ENCODE measurements at regions not wholly inside any gene's neighbourhood (a gene's known extent, or its start where the extent isn't known, plus 50 kb on each side); places are given as distances from the start of the nearest gene placed in this dataset.
"Not testable (repeated sequence)": the region's sequence is repeated elsewhere in the genome, so short reads cannot be mapped to it uniquely, and the experiment has no call there.

- DNase-seq: peak; percentile 18
Observed at GRCh38 chr3:82496890-82497560, 735.6 kb upstream of the GBE1 start.

GRCh38 chr3:82495655-82496054 is 734.2 kb upstream of the GBE1 start:
- no peak for DNase-seq

- DNase-seq: no peak
Observed at GRCh38 chr3:82494977-82495489, 733.6 kb upstream of the GBE1 start.

- no peak for DNase-seq
Observed at GRCh38 chr3:82493858-82494257, 732.4 kb upstream of the GBE1 start.

- no peak for DNase-seq
Observed at GRCh38 chr3:82475306-82475705, 713.9 kb upstream of the GBE1 start.

- no peak for DNase-seq
Observed at GRCh38 chr3:82474711-82475110, 713.3 kb upstream of the GBE1 start.

GRCh38 chr3:82473864-82474541 is 712.6 kb upstream of the GBE1 start:
- no peak for DNase-seq

- no peak for DNase-seq
Observed at GRCh38 chr3:82467051-82467450, 705.6 kb upstream of the GBE1 start.

GRCh38 chr3:82462977-82463376 is 701.5 kb upstream of the GBE1 start:
- DNase-seq: no peak

- DNase-seq: no peak
Observed at GRCh38 chr3:82461049-82461889, 699.8 kb upstream of the GBE1 start.

GRCh38 chr3:82448320-82448719 is 686.9 kb upstream of the GBE1 start:
- no peak for DNase-seq

GRCh38 chr3:82428821-82429220 is 667.4 kb upstream of the GBE1 start:
- not testable (repeated sequence) for DNase-seq

- DNase-seq: no peak
Observed at GRCh38 chr3:82424031-82424339, 662.5 kb upstream of the GBE1 start.

GRCh38 chr3:82423268-82424030 is 662.0 kb upstream of the GBE1 start:
- no peak for DNase-seq

GRCh38 chr3:82416830-82417229 is 655.4 kb upstream of the GBE1 start:
- DNase-seq: no peak

GRCh38 chr3:82416349-82416748 is 654.9 kb upstream of the GBE1 start:
- no peak for DNase-seq

GRCh38 chr3:82413171-82413570 is 651.7 kb upstream of the GBE1 start:
- no peak for DNase-seq

GRCh38 chr3:82410366-82410765 is 648.9 kb upstream of the GBE1 start:
- DNase-seq: no peak

GRCh38 chr3:82409842-82410241 is 648.4 kb upstream of the GBE1 start:
- DNase-seq: no peak

- DNase-seq: no peak
Observed at GRCh38 chr3:82392203-82392775, 630.8 kb upstream of the GBE1 start.

- DNase-seq: no peak
Observed at GRCh38 chr3:82390868-82391267, 629.4 kb upstream of the GBE1 start.

GRCh38 chr3:82386647-82387046 is 625.2 kb upstream of the GBE1 start:
- DNase-seq: no peak

- DNase-seq: no peak
Observed at GRCh38 chr3:82384181-82384580, 622.7 kb upstream of the GBE1 start.

Data from NCI-H1092 treated with DMSO at 0.1 percent for 48 hours (cell line).